Sigmoid colon (tissue), 4 donors: ENCODE measurements at regions not wholly inside any gene's neighbourhood (a gene's known extent, or its start where the extent isn't known, plus 50 kb on each side); places are given as distances from the start of the nearest gene placed in this dataset.
"Not testable (repeated sequence)": the region's sequence is repeated elsewhere in the genome, so short reads cannot be mapped to it uniquely, and the experiment has no call there.

Source experiments
- EP300 ChIP-seq, 4 donors: sonication (generic); formaldehyde crosslinking; IDR thresholded peaks; one replicate each; pipeline ENCODE4 v1.6.1; 2017; ENCODE audit warnings: antibody characterized with exemption in 4 of 4
- POLR2A ChIP-seq, 2 donors: fragments of 450-650 bp; IDR thresholded peaks; one replicate each; pipeline ENCODE4 v1.6.1; 2016; ENCODE audit warnings: antibody characterized with exemption in 2 of 2, mild to moderate bottlenecking in 2 of 2, moderate library complexity in 2 of 2
- TF ChIP-seq, protein P1 (sequence below), 4 experiments: fragments of 450-650 bp in 3 of 4; fragments of 200-600 bp in 1 of 4; IDR thresholded peaks; one replicate each; pipeline ENCODE4 v1.5.1; 2016 to 2019; ENCODE audit warnings: antibody characterized with exemption in 4 of 4, mild to moderate bottlenecking in 3 of 4, moderate library complexity in 2 of 4

DNA sequence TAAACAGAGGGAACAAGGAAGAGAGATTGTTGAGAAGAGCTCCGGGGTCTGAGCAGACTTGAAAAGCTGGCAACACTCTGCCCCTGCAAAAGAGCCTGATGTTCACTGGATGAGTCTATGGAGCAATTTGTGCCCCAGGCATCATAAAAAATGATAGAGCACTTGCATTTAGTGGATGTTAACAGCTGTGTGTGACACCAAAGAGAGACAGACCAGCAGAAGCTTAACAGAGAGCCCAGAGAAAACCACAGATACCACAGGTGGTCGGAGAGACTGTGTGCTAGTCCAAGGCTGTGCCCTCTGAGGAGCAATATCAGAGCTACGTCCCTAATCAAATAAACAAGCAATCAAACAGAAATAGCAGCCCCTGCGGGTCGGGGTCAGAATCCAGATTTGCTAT, 85.4 kb upstream of the SAMD11 start:
- not testable (repeated sequence) for TF ChIP-seq EP300, POLR2A (IDR thresholded peaks at IDR 0.05)
- TF ChIP-seq, protein P1, sequence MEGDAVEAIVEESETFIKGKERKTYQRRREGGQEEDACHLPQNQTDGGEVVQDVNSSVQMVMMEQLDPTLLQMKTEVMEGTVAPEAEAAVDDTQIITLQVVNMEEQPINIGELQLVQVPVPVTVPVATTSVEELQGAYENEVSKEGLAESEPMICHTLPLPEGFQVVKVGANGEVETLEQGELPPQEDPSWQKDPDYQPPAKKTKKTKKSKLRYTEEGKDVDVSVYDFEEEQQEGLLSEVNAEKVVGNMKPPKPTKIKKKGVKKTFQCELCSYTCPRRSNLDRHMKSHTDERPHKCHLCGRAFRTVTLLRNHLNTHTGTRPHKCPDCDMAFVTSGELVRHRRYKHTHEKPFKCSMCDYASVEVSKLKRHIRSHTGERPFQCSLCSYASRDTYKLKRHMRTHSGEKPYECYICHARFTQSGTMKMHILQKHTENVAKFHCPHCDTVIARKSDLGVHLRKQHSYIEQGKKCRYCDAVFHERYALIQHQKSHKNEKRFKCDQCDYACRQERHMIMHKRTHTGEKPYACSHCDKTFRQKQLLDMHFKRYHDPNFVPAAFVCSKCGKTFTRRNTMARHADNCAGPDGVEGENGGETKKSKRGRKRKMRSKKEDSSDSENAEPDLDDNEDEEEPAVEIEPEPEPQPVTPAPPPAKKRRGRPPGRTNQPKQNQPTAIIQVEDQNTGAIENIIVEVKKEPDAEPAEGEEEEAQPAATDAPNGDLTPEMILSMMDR (IDR thresholded peaks at IDR 0.05), result not testable (repeated sequence)
